ENCODE measurements at regions not wholly inside any gene's neighbourhood (a gene's known extent, or its start where the extent isn't known, plus 50 kb on each side); places are given as distances from the start of the nearest gene placed in this dataset.

DNA sequence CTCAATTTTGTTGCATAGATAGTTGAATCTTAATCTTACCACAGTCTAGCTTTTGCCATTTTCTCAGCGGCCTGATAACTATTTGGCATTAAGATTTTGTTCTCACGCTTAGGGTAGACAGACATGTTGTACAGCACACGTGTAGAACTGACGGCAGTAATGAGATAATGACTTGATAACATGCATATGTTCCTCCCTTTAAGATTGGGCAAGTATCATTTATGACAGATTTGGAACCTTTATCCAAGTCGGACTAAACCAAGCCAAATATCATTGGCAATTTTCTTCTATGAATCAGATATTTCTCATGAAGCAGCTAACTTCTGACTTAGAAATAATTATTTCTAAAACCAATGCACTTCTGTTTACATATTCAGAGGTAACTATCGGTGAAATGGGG, 205.5 kb downstream of the NDFIP2 start:
- TF ChIP-seq, protein P1, sequence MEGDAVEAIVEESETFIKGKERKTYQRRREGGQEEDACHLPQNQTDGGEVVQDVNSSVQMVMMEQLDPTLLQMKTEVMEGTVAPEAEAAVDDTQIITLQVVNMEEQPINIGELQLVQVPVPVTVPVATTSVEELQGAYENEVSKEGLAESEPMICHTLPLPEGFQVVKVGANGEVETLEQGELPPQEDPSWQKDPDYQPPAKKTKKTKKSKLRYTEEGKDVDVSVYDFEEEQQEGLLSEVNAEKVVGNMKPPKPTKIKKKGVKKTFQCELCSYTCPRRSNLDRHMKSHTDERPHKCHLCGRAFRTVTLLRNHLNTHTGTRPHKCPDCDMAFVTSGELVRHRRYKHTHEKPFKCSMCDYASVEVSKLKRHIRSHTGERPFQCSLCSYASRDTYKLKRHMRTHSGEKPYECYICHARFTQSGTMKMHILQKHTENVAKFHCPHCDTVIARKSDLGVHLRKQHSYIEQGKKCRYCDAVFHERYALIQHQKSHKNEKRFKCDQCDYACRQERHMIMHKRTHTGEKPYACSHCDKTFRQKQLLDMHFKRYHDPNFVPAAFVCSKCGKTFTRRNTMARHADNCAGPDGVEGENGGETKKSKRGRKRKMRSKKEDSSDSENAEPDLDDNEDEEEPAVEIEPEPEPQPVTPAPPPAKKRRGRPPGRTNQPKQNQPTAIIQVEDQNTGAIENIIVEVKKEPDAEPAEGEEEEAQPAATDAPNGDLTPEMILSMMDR (conservative IDR thresholded peaks at IDR 0.05; ENCODE audit: low read depth, low read length): no peak
- no peak for DNase-seq (ENCODE audit: low read depth)
- H3K4me3 ChIP-seq (ENCODE audit: low read depth, low read length): no peak overlapping the region

DNA sequence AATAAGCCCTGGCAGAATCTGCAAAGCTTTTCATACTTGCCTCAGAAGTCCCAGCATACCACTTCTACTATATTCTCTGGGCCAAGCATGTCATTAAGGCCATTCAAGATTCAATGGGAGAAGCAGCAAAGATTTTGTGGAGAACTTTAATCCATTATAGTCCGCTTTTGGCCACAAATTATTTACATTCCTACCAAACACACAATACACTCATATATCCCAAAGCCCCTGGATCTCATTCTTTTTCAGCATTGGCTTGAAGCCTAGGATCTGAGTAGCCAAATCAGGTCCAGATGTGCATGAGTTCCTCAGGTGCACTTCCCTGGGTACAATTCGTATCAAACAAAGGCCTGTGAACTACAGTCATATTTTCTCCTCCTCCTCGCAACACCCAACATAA, 203.4 kb downstream of the NDFIP2 start:
- no peak for DNase-seq (ENCODE audit: low read depth)
- no peak overlapping the region for H3K4me3 ChIP-seq (ENCODE audit: low read depth, low read length)
- TF ChIP-seq, protein P1 (conservative IDR thresholded peaks at IDR 0.05; ENCODE audit: low read depth, low read length): no peak

DNA sequence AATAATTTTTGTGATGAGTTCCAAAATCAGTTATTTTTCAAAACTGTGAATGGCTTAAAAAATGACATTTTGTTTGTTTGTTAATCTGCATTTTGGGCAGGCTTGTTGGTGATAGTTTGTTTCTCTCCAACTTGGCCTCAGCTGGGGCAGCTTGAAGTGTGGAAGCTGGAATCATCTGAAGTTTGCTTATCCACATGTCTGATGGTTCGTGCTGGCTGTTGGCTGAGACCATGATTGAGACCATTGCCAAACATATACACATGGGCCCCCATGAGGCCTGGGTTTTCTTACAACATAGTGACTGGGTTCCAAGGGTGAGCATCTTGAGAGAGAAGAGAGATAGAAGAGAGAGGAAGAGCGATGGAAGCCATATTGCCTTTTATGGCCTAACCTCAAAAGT, 201.2 kb downstream of the NDFIP2 start:
- DNase-seq (ENCODE audit: low read depth): no peak
- no peak overlapping the region for H3K4me3 ChIP-seq (ENCODE audit: low read depth, low read length)
- TF ChIP-seq, protein P1 (conservative IDR thresholded peaks at IDR 0.05; ENCODE audit: low read depth, low read length): no peak

DNA sequence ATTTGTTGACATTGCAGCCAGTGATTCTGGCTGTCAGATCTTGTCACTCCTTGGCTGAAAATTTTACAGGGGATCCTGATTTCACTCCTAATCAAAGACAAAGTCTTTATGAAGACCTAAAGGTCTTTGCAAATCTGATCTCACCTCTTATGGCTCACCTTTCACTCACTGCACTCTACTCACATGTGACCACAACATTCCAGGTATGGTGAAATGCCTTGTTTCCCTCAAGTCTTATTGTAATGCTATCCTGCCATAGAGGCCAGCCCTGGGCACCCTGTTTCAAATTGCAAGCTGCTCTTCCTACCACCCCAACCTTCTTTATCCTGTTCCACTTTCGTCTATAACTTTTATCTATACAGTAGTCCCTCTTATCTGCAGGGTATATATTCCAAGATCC, 200.1 kb downstream of the NDFIP2 start:
- no peak overlapping the region for H3K4me3 ChIP-seq (ENCODE audit: low read depth, low read length)
- DNase-seq (ENCODE audit: low read depth): peak; percentile 45
- TF ChIP-seq, protein P1 (conservative IDR thresholded peaks at IDR 0.05; ENCODE audit: low read depth, low read length): no peak

DNA sequence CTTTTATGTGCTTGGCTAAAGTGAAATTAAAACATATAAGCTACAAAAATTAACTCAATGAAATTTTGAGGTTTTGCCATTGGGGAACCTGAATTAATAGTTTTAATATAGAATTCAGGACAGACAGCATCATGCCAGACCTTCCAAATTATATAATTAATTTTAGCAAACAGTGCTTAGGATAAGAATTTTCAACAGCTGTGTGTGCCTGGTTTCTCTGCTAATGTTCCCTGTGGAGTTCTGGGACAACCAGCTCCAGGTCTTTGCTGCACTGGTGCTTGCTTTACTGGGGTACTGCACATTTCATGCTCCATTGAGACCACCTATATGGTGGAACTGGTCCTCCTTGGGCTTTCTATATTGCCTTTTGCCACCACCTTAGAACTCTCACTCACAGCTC, 199.5 kb downstream of the NDFIP2 start:
- H3K4me3 ChIP-seq (ENCODE audit: low read depth, low read length): no peak overlapping the region
- TF ChIP-seq, protein P1 (conservative IDR thresholded peaks at IDR 0.05; ENCODE audit: low read depth, low read length): no peak
- no peak for DNase-seq (ENCODE audit: low read depth)

DNA sequence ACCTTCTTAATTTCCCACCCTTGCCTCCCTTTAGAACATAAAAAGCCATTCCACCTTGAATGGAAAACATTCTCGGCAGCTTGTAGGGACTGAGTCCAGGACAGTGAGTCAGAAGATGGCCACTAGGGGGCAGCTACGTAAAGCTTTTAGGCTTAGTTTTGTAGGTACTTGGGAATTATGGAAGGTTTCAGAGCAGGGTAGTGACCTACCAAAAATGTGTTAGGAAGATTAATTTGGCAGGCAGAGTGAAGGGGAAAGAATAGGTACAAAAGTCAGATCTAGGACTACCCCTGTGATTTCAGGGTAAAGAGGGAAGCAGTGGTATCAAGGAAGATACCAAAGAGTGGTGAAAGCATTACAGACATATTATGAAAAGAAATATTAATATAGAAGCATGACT, 198.4 kb downstream of the NDFIP2 start:
- peak; percentile 47 for DNase-seq (ENCODE audit: low read depth)
- no peak overlapping the region for H3K4me3 ChIP-seq (ENCODE audit: low read depth, low read length)
- TF ChIP-seq, protein P1 (conservative IDR thresholded peaks at IDR 0.05; ENCODE audit: low read depth, low read length): peak; percentile 91

DNA sequence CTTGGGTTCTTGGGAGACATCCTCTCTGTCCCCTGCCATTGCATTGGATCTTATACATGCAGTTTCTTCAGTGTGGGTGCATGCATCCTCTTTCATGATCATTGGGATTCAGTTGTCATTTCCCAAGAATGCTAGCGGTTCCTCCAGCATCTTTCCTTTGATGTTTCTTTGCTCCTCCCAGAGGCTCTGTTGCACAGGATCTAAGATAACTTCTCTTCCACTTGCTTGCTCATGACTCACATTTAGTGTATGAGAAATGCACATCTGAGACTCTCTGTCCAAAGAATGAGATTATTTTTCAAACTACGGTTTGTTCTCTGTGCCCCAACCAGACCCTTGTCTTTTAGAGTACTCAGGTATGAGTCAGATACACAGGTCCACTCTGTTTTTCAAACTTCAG, 197.1 kb downstream of the NDFIP2 start:
- TF ChIP-seq, protein P1 (conservative IDR thresholded peaks at IDR 0.05; ENCODE audit: low read depth, low read length): no peak
- DNase-seq (ENCODE audit: low read depth): peak; percentile 12
- no peak overlapping the region for H3K4me3 ChIP-seq (ENCODE audit: low read depth, low read length)

Data from epithelial cell of proximal tubule (primary cell).